A673 (cell line): ENCODE measurements at regions not wholly inside any gene's neighbourhood (a gene's known extent, or its start where the extent isn't known, plus 50 kb on each side); places are given as distances from the start of the nearest gene placed in this dataset.
"Not testable (repeated sequence)": the region's sequence is repeated elsewhere in the genome, so short reads cannot be mapped to it uniquely, and the experiment has no call there.

Source experiments
- EZH2 ChIP-seq: fragments of 200-600 bp; sonication (generic); IDR thresholded peaks from 2 replicates; pipeline ENCODE4 v1.6.1; 2017; ENCODE audit warnings: borderline replicate concordance, low read depth, mild to moderate bottlenecking, mixed read lengths, antibody characterized with exemption, low read length; ENCODE audit not compliant: poor library complexity, severe bottlenecking
- TF ChIP-seq, protein P1 (sequence below): fragments of 300-800, 200-600 bp; sonication (generic); conservative IDR thresholded peaks from 2 replicates; pipeline ENCODE4 v1.5.1; 2017; ENCODE audit warnings: low read depth, mild to moderate bottlenecking, antibody characterized with exemption, low read length, moderate library complexity, mixed read lengths

- TF ChIP-seq, protein P1, sequence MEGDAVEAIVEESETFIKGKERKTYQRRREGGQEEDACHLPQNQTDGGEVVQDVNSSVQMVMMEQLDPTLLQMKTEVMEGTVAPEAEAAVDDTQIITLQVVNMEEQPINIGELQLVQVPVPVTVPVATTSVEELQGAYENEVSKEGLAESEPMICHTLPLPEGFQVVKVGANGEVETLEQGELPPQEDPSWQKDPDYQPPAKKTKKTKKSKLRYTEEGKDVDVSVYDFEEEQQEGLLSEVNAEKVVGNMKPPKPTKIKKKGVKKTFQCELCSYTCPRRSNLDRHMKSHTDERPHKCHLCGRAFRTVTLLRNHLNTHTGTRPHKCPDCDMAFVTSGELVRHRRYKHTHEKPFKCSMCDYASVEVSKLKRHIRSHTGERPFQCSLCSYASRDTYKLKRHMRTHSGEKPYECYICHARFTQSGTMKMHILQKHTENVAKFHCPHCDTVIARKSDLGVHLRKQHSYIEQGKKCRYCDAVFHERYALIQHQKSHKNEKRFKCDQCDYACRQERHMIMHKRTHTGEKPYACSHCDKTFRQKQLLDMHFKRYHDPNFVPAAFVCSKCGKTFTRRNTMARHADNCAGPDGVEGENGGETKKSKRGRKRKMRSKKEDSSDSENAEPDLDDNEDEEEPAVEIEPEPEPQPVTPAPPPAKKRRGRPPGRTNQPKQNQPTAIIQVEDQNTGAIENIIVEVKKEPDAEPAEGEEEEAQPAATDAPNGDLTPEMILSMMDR, result not testable (repeated sequence)
- TF ChIP-seq EZH2, result not testable (repeated sequence)
Measured at GRCh38 chr21:8997443-8998390, 1523.7 kb upstream of the TPTE start.
